ENCODE measurements at regions not wholly inside any gene's neighbourhood (a gene's known extent, or its start where the extent isn't known, plus 50 kb on each side); places are given as distances from the start of the nearest gene placed in this dataset.

GRCh38 chr2:16330571-16330970 is 335.1 kb downstream of the CYRIA start:
- Mint-ChIP-seq H3K9me3 (ENCODE audit: unreplicated experiment) (peaks cover 6% of the 10 kb centered on the region), H3K36me3 (ENCODE audit: unreplicated experiment) (peaks cover 9% of the 10 kb centered on the region), H3K27me3 (ENCODE audit: unreplicated experiment) (peaks cover 2% of the 10 kb centered on the region), H3K4me3 (ENCODE audit: unreplicated experiment) (peak overlapping the region; percentile 31), H3K27ac (ENCODE audit: unreplicated experiment) (peak overlapping the region; percentile 23), H3K4me1 (ENCODE audit: low read depth, unreplicated experiment) (peaks cover 46% of the 10 kb centered on the region)
- no peak for TF ChIP-seq CTCF (IDR thresholded peaks at IDR 0.05; ENCODE audit: partially characterized antibody, unreplicated experiment)
- no peak for DNase-seq

- peak overlapping the region; percentile 44 for H3K4me3 Mint-ChIP-seq (ENCODE audit: unreplicated experiment)
- peaks cover 6% of the 10 kb centered on the region for H3K9me3 Mint-ChIP-seq (ENCODE audit: unreplicated experiment)
- peaks cover 2% of the 10 kb centered on the region for H3K27me3 Mint-ChIP-seq (ENCODE audit: unreplicated experiment)
- peaks cover 46% of the 10 kb centered on the region for H3K4me1 Mint-ChIP-seq (ENCODE audit: low read depth, unreplicated experiment)
- DNase-seq: peak; percentile 52
- no peak for TF ChIP-seq CTCF (IDR thresholded peaks at IDR 0.05; ENCODE audit: partially characterized antibody, unreplicated experiment)
- peaks cover 9% of the 10 kb centered on the region for H3K36me3 Mint-ChIP-seq (ENCODE audit: unreplicated experiment)
- peak overlapping the region; percentile 80 for H3K27ac Mint-ChIP-seq (ENCODE audit: unreplicated experiment)
These were observed 335.6 kb downstream of the CYRIA start for GRCh38 chr2:16330012-16330411.

GRCh38 chr2:16329421-16329820 is 336.2 kb downstream of the CYRIA start:
- H3K36me3 Mint-ChIP-seq (ENCODE audit: unreplicated experiment): peaks cover 9% of the 10 kb centered on the region
- H3K27ac Mint-ChIP-seq (ENCODE audit: unreplicated experiment): peak overlapping the region; percentile 80
- H3K4me1 Mint-ChIP-seq (ENCODE audit: low read depth, unreplicated experiment): peaks cover 42% of the 10 kb centered on the region

GRCh38 chr2:16328521-16329190 is 337.0 kb downstream of the CYRIA start:
- DNase-seq: no peak
- peaks cover 42% of the 10 kb centered on the region for H3K4me1 Mint-ChIP-seq (ENCODE audit: low read depth, unreplicated experiment)
- TF ChIP-seq CTCF (IDR thresholded peaks at IDR 0.05; ENCODE audit: partially characterized antibody, unreplicated experiment): no peak
- H3K9me3 Mint-ChIP-seq (ENCODE audit: unreplicated experiment): peaks cover 6% of the 10 kb centered on the region
- H3K36me3 Mint-ChIP-seq (ENCODE audit: unreplicated experiment): peaks cover 9% of the 10 kb centered on the region
- H3K27ac Mint-ChIP-seq (ENCODE audit: unreplicated experiment): no peak overlapping the region
- peaks cover 2% of the 10 kb centered on the region for H3K27me3 Mint-ChIP-seq (ENCODE audit: unreplicated experiment)
- no peak overlapping the region for H3K4me3 Mint-ChIP-seq (ENCODE audit: unreplicated experiment)

More at GRCh38 chr2:16329421-16329820, 336.2 kb downstream of the CYRIA start:
- no peak for DNase-seq
- Mint-ChIP-seq H3K9me3 (ENCODE audit: unreplicated experiment) (peaks cover 6% of the 10 kb centered on the region), H3K27me3 (ENCODE audit: unreplicated experiment) (peaks cover 2% of the 10 kb centered on the region), H3K4me3 (ENCODE audit: unreplicated experiment) (peak overlapping the region; percentile 44)
- TF ChIP-seq CTCF (IDR thresholded peaks at IDR 0.05; ENCODE audit: partially characterized antibody, unreplicated experiment): no peak

GRCh38 chr2:16327326-16327725 is 338.3 kb downstream of the CYRIA start:
- Mint-ChIP-seq H3K36me3 (ENCODE audit: unreplicated experiment) (peaks cover 9% of the 10 kb centered on the region), H3K9me3 (ENCODE audit: unreplicated experiment) (peaks cover 6% of the 10 kb centered on the region), H3K4me1 (ENCODE audit: low read depth, unreplicated experiment) (peaks cover 42% of the 10 kb centered on the region), H3K27ac (ENCODE audit: unreplicated experiment) (no peak overlapping the region), H3K27me3 (ENCODE audit: unreplicated experiment) (peaks cover 3% of the 10 kb centered on the region), H3K4me3 (ENCODE audit: unreplicated experiment) (peak overlapping the region; percentile 28)
- no peak for TF ChIP-seq CTCF (IDR thresholded peaks at IDR 0.05; ENCODE audit: partially characterized antibody, unreplicated experiment)
- no peak for DNase-seq
